CD8-positive, alpha-beta memory T cell (primary cell): ENCODE measurements at regions not wholly inside any gene's neighbourhood (a gene's known extent, or its start where the extent isn't known, plus 50 kb on each side); places are given as distances from the start of the nearest gene placed in this dataset.
"Not testable (repeated sequence)": the region's sequence is repeated elsewhere in the genome, so short reads cannot be mapped to it uniquely, and the experiment has no call there.

Experiments
- CTCF ChIA-PET: fragments of 350-600 bp; sonication (Branson Sonifier 250); formaldehyde crosslinking; loops from one replicate; lab custom pipeline; 2021; ENCODE audit warnings: antibody characterized with exemption; lab: Charles Lee
- POLR2A ChIA-PET: fragments of 350-600 bp; sonication (Branson Sonifier 250); formaldehyde crosslinking; loops from one replicate; lab custom pipeline; 2021; ENCODE audit warnings: antibody characterized with exemption; lab: Charles Lee
- DNase-seq, 5 donors: peaks; one replicate each; pipeline versions ENCODE4 v3.0.0 to v3.0.0-alpha.2; 2020 to 2022; ENCODE audit warnings: mixed read lengths in 1 of 5
- H3K27ac ChIP-seq: one replicate; pipeline ENCODE4 v1.7.0; 2013; ENCODE audit warnings: low read depth, mild to moderate bottlenecking, low read length, moderate library complexity
- H3K27me3 ChIP-seq: 2 replicates; pipeline ENCODE4 v1.7.0; 2013; ENCODE audit warnings: low read length, mild to moderate bottlenecking; ENCODE audit not compliant: insufficient read depth, poor library complexity, severe bottlenecking
- H3K36me3 ChIP-seq: 2 replicates; pipeline ENCODE4 v1.7.0; 2013; ENCODE audit warnings: mild to moderate bottlenecking, low read length, moderate library complexity; ENCODE audit not compliant: insufficient read depth
- H3K4me1 ChIP-seq: 2 replicates; pipeline ENCODE4 v1.7.0; 2013; ENCODE audit warnings: mild to moderate bottlenecking, low read length, moderate library complexity; ENCODE audit not compliant: insufficient read depth
- H3K4me3 ChIP-seq: 2 replicates; pipeline ENCODE4 v1.7.0; 2013; ENCODE audit warnings: mild to moderate bottlenecking, low read length
- H3K9me3 ChIP-seq: 2 replicates; pipeline ENCODE4 v1.7.0; 2013; ENCODE audit warnings: mild to moderate bottlenecking, low read length
- H3K27ac Mint-ChIP-seq, 8 donors: one replicate each; pipeline ENCODE4 v1.8.0; 2020 to 2021; ENCODE audit warnings: mixed read lengths in 8 of 8, mild to moderate bottlenecking in 6 of 8, inconsistent platforms in 3 of 8, moderate library complexity in 3 of 8
- H3K27me3 Mint-ChIP-seq, 2 donors: one replicate each; pipeline ENCODE4 v1.8.0; 2020 to 2021; ENCODE audit warnings: mixed read lengths in 2 of 2, mild to moderate bottlenecking in 1 of 2, moderate library complexity in 1 of 2
- H3K36me3 Mint-ChIP-seq, 3 donors: one replicate each; pipeline ENCODE4 v1.8.0; 2020 to 2021; ENCODE audit warnings: mixed read lengths in 3 of 3, inconsistent platforms in 1 of 3, mild to moderate bottlenecking in 1 of 3
- H3K4me1 Mint-ChIP-seq, 3 donors: one replicate each; pipeline ENCODE4 v1.8.0; 2020 to 2021; ENCODE audit warnings: mixed read lengths in 3 of 3, inconsistent platforms in 1 of 3, mild to moderate bottlenecking in 1 of 3
- H3K4me3 Mint-ChIP-seq, 7 donors: one replicate each; pipeline ENCODE4 v1.8.0; 2020 to 2021; ENCODE audit warnings: mixed read lengths in 7 of 7, mild to moderate bottlenecking in 6 of 7, moderate library complexity in 4 of 7, inconsistent platforms in 2 of 7
- H3K9me3 Mint-ChIP-seq, 5 donors: one replicate each; pipeline ENCODE4 v1.8.0; 2020 to 2022; ENCODE audit warnings: mixed read lengths in 5 of 5, mild to moderate bottlenecking in 3 of 5, moderate library complexity in 2 of 5, inconsistent platforms in 1 of 5

GRCh38 chr1:184822267-184822666, 67.6 kb upstream of the EDEM3 start:
- Histone ChIP-seq H3K4me3 (no peak overlapping the region), H3K36me3 (no peaks in the 10 kb centered on the region), H3K27ac (no peak overlapping the region), H3K9me3 (no peaks in the 10 kb centered on the region), H3K4me1 (no peaks in the 10 kb centered on the region), H3K27me3 (no peaks in the 10 kb centered on the region)
- no peaks in the 10 kb centered on the region for H3K27me3 Mint-ChIP-seq
- H3K9me3 Mint-ChIP-seq: peaks cover 0 to 3% (median 0%) of the 10 kb centered on the region in 5 donors
- peaks cover 0 to 13% (median 2%) of the 10 kb centered on the region in 3 donors for H3K4me1 Mint-ChIP-seq
- POLR2A ChIA-PET: no interaction called here
- peaks cover 29 to 91% (median 49%) of the 10 kb centered on the region in 3 donors for H3K36me3 Mint-ChIP-seq
- H3K4me3 Mint-ChIP-seq: no peak overlapping the region
- CTCF ChIA-PET: interaction anchor here (2.0 kb wide), 1 partner anchor 17 kb away, joined by 10 read pairs; no protein-coding TSS in a partner anchor
- no peak for DNase-seq
- H3K27ac Mint-ChIP-seq: peak overlapping the region in 2 of 8 donors; percentile 35 to 57

GRCh38 chr1:184821658-184822057, 67.0 kb upstream of the EDEM3 start:
- Histone ChIP-seq H3K4me1 (no peaks in the 10 kb centered on the region), H3K4me3 (no peak overlapping the region), H3K36me3 (no peaks in the 10 kb centered on the region), H3K27ac (no peak overlapping the region), H3K27me3 (no peaks in the 10 kb centered on the region), H3K9me3 (no peaks in the 10 kb centered on the region)
- H3K9me3 Mint-ChIP-seq: peaks cover 0 to 3% (median 0%) of the 10 kb centered on the region in 5 donors
- peaks cover 30 to 90% (median 51%) of the 10 kb centered on the region in 3 donors for H3K36me3 Mint-ChIP-seq
- POLR2A ChIA-PET: no interaction called here
- no peak for DNase-seq
- no peaks in the 10 kb centered on the region for H3K27me3 Mint-ChIP-seq
- no peak overlapping the region for H3K4me3 Mint-ChIP-seq
- H3K27ac Mint-ChIP-seq: peak overlapping the region in 4 of 8 donors; percentile 7 to 57 (median 34)
- CTCF ChIA-PET: interaction anchor here (2.0 kb wide), 1 partner anchor 16 kb away, joined by 10 read pairs; no protein-coding TSS in a partner anchor
- peaks cover 0 to 13% (median 2%) of the 10 kb centered on the region in 3 donors for H3K4me1 Mint-ChIP-seq

GRCh38 chr1:184820956-184821355, 66.3 kb upstream of the EDEM3 start:
- no peak overlapping the region for H3K27ac ChIP-seq
- H3K36me3 ChIP-seq: no peaks in the 10 kb centered on the region
- H3K27me3 Mint-ChIP-seq: no peaks in the 10 kb centered on the region
- no peaks in the 10 kb centered on the region for H3K9me3 ChIP-seq
- H3K36me3 Mint-ChIP-seq: peaks cover 30 to 86% (median 47%) of the 10 kb centered on the region in 3 donors
- ChIA-PET CTCF (interaction anchor here (2.0 kb wide), 1 partner anchor 15 kb away, joined by 10 read pairs; no protein-coding TSS in a partner anchor), POLR2A (no interaction called here)
- H3K4me3 ChIP-seq: no peak overlapping the region
- DNase-seq: no peak
- H3K4me1 Mint-ChIP-seq: peaks cover 0 to 13% (median 2%) of the 10 kb centered on the region in 3 donors
- peaks cover 0 to 3% (median 0%) of the 10 kb centered on the region in 5 donors for H3K9me3 Mint-ChIP-seq
- peak overlapping the region in 5 of 8 donors; percentile 4 to 78 (median 44) for H3K27ac Mint-ChIP-seq
- no peak overlapping the region for H3K4me3 Mint-ChIP-seq
- no peaks in the 10 kb centered on the region for H3K27me3 ChIP-seq
- no peaks in the 10 kb centered on the region for H3K4me1 ChIP-seq

GRCh38 chr1:184820218-184820750, 65.6 kb upstream of the EDEM3 start:
- H3K4me3 ChIP-seq: no peak overlapping the region
- Mint-ChIP-seq H3K27me3 (no peaks in the 10 kb centered on the region), H3K9me3 (peaks cover 0 to 3% (median 0%) of the 10 kb centered on the region in 5 donors), H3K27ac (peak overlapping the region in 5 of 8 donors; percentile 4 to 78 (median 46)), H3K4me3 (no peak overlapping the region), H3K4me1 (peaks cover 0 to 7% (median 2%) of the 10 kb centered on the region in 3 donors), H3K36me3 (peaks cover 30 to 85% (median 44%) of the 10 kb centered on the region in 3 donors)
- H3K27me3 ChIP-seq: no peaks in the 10 kb centered on the region
- ChIA-PET POLR2A (no interaction called here), CTCF (interaction anchor here (2.0 kb wide), 1 partner anchor 15 kb away, joined by 10 read pairs; no protein-coding TSS in a partner anchor)
- no peak overlapping the region for H3K27ac ChIP-seq
- DNase-seq: no peak
- H3K36me3 ChIP-seq: no peaks in the 10 kb centered on the region
- no peaks in the 10 kb centered on the region for H3K4me1 ChIP-seq
- H3K9me3 ChIP-seq: no peaks in the 10 kb centered on the region

GRCh38 chr1:184818646-184819045, 64.0 kb upstream of the EDEM3 start:
- Histone ChIP-seq H3K4me1 (no peaks in the 10 kb centered on the region), H3K27me3 (no peaks in the 10 kb centered on the region), H3K4me3 (no peak overlapping the region), H3K36me3 (no peaks in the 10 kb centered on the region), H3K9me3 (no peaks in the 10 kb centered on the region), H3K27ac (no peak overlapping the region)
- ChIA-PET POLR2A (no interaction called here), CTCF (interaction anchor here (1.9 kb wide), 1 partner anchor 13 kb away, joined by 9 read pairs; no protein-coding TSS in a partner anchor)
- H3K9me3 Mint-ChIP-seq: peaks cover 0 to 3% (median 0%) of the 10 kb centered on the region in 5 donors
- no peaks in the 10 kb centered on the region for H3K27me3 Mint-ChIP-seq
- H3K27ac Mint-ChIP-seq: peak overlapping the region in 1 of 8 donors; percentile 43
- no peak overlapping the region for H3K4me3 Mint-ChIP-seq
- no peak for DNase-seq
- peaks cover 30 to 82% (median 42%) of the 10 kb centered on the region in 3 donors for H3K36me3 Mint-ChIP-seq
- peaks cover 0 to 4% (median 0%) of the 10 kb centered on the region in 3 donors for H3K4me1 Mint-ChIP-seq

- not testable (repeated sequence) for H3K36me3 ChIP-seq
Measured at GRCh38 chr1:184817003-184817402, 62.3 kb upstream of the EDEM3 start.

GRCh38 chr1:184813528-184814089, 59.0 kb upstream of the EDEM3 start:
- no peak overlapping the region for H3K4me3 Mint-ChIP-seq
- H3K4me1 ChIP-seq: no peaks in the 10 kb centered on the region
- no peaks in the 10 kb centered on the region for H3K9me3 ChIP-seq
- DNase-seq: no peak
- ChIA-PET POLR2A (interaction anchor here (0.6 kb wide), 1 partner anchor 29 kb away, joined by 7 read pairs; no protein-coding TSS in a partner anchor), CTCF (interaction anchor here (1.2 kb wide), 1 partner anchor 141 kb away, joined by 3 read pairs; no protein-coding TSS in a partner anchor)
- no peak overlapping the region for H3K4me3 ChIP-seq
- no peak overlapping the region for H3K27ac ChIP-seq
- no peaks in the 10 kb centered on the region for H3K36me3 ChIP-seq
- H3K9me3 Mint-ChIP-seq: peaks cover 0 to 3% (median 0%) of the 10 kb centered on the region in 5 donors
- no peaks in the 10 kb centered on the region for H3K27me3 Mint-ChIP-seq
- peaks cover 14 to 63% (median 14%) of the 10 kb centered on the region in 3 donors for H3K36me3 Mint-ChIP-seq
- no peaks in the 10 kb centered on the region for H3K4me1 Mint-ChIP-seq
- H3K27ac Mint-ChIP-seq: peak overlapping the region in 4 of 8 donors; percentile 9 to 75 (median 34)
- H3K27me3 ChIP-seq: no peaks in the 10 kb centered on the region

More at GRCh38 chr1:184817003-184817402, 62.3 kb upstream of the EDEM3 start:
- H3K4me1 Mint-ChIP-seq, H3K4me3 ChIP-seq, POLR2A ChIA-PET, H3K4me3 Mint-ChIP-seq, H3K9me3 Mint-ChIP-seq, H3K27me3 ChIP-seq, H3K27ac ChIP-seq, H3K9me3 ChIP-seq, DNase-seq, H3K27me3 Mint-ChIP-seq, H3K4me1 ChIP-seq: not testable (repeated sequence)
- Mint-ChIP-seq H3K36me3 (peaks cover 27 to 74% (median 36%) of the 10 kb centered on the region in 3 donors), H3K27ac (peak overlapping the region in 2 of 8 donors; percentile 21 to 80)
- CTCF ChIA-PET: interaction anchor here (2.3 kb wide), 1 partner anchor 11 kb away, joined by 9 read pairs; no protein-coding TSS in a partner anchor
